ENCODE measurements at regions not wholly inside any gene's neighbourhood (a gene's known extent, or its start where the extent isn't known, plus 50 kb on each side); places are given as distances from the start of the nearest gene placed in this dataset.

DNA sequence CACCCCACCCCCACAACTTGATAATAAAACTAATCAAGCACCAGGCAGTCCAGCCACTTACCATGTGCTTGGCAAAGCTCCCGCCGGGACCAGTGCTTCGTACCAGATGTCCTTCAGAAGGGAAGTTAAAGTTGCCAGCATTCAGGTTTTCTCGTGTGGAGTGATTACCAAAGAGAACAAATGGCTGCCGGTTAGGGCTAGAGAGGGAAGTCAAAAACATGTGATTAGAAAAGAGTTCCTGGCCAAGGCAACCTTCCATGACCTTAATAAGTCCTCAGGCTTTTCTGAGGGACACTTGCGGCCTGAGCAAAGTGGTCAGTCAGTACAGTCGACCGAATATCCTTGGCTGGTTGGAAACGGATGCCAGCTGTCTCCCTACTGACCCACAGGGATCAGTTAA lies 67.0 kb downstream of the DNAAF9 start:
- peak in 1 of 3 donors; percentile 49 for DNase-seq
- H3K4me3 ChIP-seq, result no peak overlapping the region
- H3K27me3 ChIP-seq, result no peaks in the 10 kb centered on the region
- no peaks in the 10 kb centered on the region for H3K4me1 ChIP-seq
- TF ChIP-seq, protein P1, sequence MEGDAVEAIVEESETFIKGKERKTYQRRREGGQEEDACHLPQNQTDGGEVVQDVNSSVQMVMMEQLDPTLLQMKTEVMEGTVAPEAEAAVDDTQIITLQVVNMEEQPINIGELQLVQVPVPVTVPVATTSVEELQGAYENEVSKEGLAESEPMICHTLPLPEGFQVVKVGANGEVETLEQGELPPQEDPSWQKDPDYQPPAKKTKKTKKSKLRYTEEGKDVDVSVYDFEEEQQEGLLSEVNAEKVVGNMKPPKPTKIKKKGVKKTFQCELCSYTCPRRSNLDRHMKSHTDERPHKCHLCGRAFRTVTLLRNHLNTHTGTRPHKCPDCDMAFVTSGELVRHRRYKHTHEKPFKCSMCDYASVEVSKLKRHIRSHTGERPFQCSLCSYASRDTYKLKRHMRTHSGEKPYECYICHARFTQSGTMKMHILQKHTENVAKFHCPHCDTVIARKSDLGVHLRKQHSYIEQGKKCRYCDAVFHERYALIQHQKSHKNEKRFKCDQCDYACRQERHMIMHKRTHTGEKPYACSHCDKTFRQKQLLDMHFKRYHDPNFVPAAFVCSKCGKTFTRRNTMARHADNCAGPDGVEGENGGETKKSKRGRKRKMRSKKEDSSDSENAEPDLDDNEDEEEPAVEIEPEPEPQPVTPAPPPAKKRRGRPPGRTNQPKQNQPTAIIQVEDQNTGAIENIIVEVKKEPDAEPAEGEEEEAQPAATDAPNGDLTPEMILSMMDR (IDR thresholded peaks at IDR 0.05), result no peak
- H3K27ac ChIP-seq, result no peak overlapping the region
- H3K36me3 ChIP-seq, result peaks cover 0 to 8% (median 0%) of the 10 kb centered on the region in 3 donors
- H3K9me3 ChIP-seq, result no peaks in the 10 kb centered on the region

DNA sequence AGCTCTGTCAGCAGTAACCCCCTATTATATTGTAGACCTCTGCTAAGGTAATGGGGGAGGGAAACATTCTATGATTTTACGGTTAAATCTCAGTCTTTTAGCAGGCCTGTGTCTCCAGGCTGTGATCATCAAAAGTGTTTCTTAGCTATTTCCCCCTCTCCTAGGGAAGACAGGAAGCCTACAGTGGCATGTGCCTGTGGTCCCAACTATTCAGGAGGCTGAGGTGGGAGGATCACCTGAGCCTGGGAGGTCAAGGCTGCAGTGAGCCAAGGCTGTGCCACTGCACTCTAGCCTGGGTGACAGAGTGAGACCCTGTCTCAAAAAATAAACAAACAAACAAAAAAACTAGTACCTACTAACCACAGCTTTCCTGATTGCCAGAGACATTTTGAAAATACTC lies 67.9 kb downstream of the DNAAF9 start:
- H3K9me3 ChIP-seq, result no peaks in the 10 kb centered on the region
- TF ChIP-seq, protein P1 (IDR thresholded peaks at IDR 0.05), result no peak
- no peak for TF ChIP-seq POLR2A (IDR thresholded peaks at IDR 0.05)
- H3K4me3 ChIP-seq, result no peak overlapping the region
- H3K36me3 ChIP-seq, result peaks cover 0 to 8% (median 0%) of the 10 kb centered on the region in 3 donors
- H3K4me1 ChIP-seq, result no peaks in the 10 kb centered on the region
- DNase-seq, result no peak
- no peak overlapping the region for H3K27ac ChIP-seq
- no peaks in the 10 kb centered on the region for H3K27me3 ChIP-seq

DNA sequence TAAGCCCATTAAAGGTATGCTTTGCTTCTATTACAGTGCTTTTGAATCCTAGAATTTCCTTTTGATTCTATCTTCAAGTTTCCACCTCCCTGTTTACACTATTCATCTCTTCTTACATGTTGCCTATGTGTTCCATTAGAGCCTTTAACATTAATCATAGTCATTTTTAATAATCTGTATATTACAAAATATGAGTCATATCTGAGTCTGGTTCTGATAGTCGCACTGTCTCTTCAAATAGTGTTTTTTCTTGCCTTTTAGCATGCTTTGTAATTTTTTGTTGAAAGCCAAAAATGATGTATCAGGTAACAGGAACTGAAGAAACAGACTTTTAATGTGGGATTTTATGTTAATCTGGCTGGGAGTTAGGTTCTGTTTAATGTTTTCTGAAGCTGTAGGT lies 68.4 kb downstream of the DNAAF9 start:
- Histone ChIP-seq H3K4me1 (no peaks in the 10 kb centered on the region), H3K27ac (no peak overlapping the region), H3K27me3 (no peaks in the 10 kb centered on the region), H3K36me3 (peaks cover 0 to 10% (median 0%) of the 10 kb centered on the region in 3 donors), H3K9me3 (no peaks in the 10 kb centered on the region), H3K4me3 (no peak overlapping the region)
- no peak for TF ChIP-seq POLR2A (IDR thresholded peaks at IDR 0.05)
- TF ChIP-seq, protein P1 (IDR thresholded peaks at IDR 0.05), result no peak
- no peak for DNase-seq

DNA sequence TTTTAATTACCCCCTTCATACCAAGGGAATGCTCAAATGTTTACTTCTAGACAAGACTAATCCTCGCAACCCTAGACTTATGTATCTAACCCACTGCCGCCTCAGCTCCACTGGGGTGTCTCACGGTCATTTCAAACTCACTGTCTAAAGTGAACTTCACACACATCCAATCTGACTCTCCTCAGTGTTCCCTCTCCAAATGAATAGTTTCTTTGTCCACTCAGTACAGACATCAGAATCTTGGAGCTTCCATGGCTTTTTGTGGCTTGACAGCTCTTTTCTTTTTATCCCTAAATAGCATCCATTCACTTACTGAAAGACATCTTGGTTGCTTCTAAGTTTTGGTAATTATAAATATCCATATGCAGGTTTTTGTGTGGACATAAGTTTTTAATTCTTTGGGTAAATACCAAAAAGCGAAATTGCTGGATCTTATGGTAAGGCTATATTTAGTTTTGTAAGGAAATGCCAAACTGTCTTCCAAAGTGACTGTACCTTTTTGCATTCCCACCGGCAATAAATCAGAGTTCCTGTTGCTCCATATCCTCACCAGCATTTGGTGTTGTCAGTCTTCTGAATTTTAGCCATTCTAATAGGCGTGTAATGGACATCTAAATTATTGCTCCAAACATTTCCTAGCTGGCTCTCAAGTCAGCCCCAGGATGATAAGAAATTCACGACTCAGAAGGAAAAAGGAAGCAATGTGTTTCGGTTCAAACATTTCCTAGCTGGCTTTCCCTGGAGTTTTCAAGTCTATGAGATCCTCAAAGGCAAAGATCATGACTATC lies 73.1 kb downstream of the DNAAF9 start:
- DNase-seq, result no peak
- Histone ChIP-seq H3K9me3 (no peaks in the 10 kb centered on the region), H3K27me3 (no peaks in the 10 kb centered on the region), H3K36me3 (peaks cover 0 to 22% (median 0%) of the 10 kb centered on the region in 3 donors), H3K4me1 (no peaks in the 10 kb centered on the region), H3K27ac (no peak overlapping the region), H3K4me3 (no peak overlapping the region)
- TF ChIP-seq, protein P1 (IDR thresholded peaks at IDR 0.05), result no peak
- TF ChIP-seq POLR2A (IDR thresholded peaks at IDR 0.05), result no peak

DNA sequence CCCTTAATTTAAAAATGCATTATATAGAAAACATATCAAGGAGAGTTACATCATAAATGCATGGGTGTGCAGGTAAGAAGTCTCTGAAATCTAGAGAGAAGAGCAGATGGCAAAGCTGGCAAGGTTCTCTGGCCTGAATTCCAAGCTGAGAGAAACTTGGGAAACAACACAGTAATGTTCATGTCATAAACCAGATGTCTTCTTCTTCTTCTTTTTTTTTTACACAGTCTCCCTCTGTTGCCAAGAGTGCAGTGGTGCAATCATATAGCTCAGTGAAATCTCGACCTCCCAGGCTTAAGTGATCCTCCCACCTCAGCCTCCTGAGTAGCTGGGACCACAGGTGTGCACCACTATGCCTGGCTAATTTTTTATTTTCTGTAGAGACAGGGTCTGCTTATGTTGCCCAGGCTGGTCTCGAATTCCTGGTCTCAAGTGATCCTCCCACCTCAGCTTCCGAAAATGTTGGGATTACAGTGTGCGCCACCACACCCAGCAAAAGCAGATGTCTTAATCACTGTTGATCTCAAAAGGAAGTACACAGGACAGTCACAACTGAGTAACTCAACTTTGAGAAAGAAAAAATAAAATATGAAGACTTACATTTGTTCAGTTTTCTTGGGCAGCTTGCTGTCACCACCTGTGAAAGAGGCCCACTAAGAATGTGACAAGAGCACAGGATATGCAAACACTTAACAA lies 77.3 kb downstream of the DNAAF9 start:
- no peak for DNase-seq

More for the DNA sequence above, 77.3 kb downstream of the DNAAF9 start:
- Histone ChIP-seq H3K9me3 (no peaks in the 10 kb centered on the region), H3K27ac (no peak overlapping the region), H3K4me3 (no peak overlapping the region), H3K27me3 (no peaks in the 10 kb centered on the region), H3K4me1 (no peaks in the 10 kb centered on the region), H3K36me3 (peaks cover 0 to 34% (median 0%) of the 10 kb centered on the region in 3 donors)
- TF ChIP-seq POLR2A (IDR thresholded peaks at IDR 0.05), result no peak
- TF ChIP-seq, protein P1 (IDR thresholded peaks at IDR 0.05), result peak in 1 of 6 experiments; percentile 10

Data from Peyer's patch (tissue), 4 donors.